ENCODE measurements at regions not wholly inside any gene's neighbourhood (a gene's known extent, or its start where the extent isn't known, plus 50 kb on each side); places are given as distances from the start of the nearest gene placed in this dataset.

DNA sequence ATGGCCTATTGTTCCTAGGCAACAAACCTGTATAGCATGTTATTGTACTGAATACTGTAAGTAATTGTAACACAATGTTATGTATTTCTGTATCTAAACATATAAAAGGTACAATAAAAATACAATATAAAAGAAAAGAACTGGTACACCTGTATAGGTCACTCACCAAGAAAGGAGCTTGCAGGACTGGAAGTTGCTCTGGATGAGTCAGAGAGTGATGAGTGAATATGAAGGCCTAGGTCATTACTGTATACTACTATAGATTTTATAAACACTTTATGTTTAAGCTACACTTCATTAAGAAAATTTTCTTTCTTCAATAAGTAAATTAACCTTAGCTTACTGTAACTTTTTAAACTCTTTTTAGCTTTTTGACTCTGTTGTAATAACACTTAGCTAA is 559.9 kb downstream of the PLPP3 start:
- H3K4me1 ChIP-seq (ENCODE audit: insufficient read depth, low read length): no peaks in the 10 kb centered on the region
- H4K91ac ChIP-seq (ENCODE audit: insufficient read length, low read depth, low read length): no peak overlapping the region
- TF ChIP-seq, protein P1, sequence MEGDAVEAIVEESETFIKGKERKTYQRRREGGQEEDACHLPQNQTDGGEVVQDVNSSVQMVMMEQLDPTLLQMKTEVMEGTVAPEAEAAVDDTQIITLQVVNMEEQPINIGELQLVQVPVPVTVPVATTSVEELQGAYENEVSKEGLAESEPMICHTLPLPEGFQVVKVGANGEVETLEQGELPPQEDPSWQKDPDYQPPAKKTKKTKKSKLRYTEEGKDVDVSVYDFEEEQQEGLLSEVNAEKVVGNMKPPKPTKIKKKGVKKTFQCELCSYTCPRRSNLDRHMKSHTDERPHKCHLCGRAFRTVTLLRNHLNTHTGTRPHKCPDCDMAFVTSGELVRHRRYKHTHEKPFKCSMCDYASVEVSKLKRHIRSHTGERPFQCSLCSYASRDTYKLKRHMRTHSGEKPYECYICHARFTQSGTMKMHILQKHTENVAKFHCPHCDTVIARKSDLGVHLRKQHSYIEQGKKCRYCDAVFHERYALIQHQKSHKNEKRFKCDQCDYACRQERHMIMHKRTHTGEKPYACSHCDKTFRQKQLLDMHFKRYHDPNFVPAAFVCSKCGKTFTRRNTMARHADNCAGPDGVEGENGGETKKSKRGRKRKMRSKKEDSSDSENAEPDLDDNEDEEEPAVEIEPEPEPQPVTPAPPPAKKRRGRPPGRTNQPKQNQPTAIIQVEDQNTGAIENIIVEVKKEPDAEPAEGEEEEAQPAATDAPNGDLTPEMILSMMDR (conservative IDR thresholded peaks at IDR 0.05): no peak
- H2AFZ ChIP-seq (ENCODE audit: low read length): no peak overlapping the region
- no peak overlapping the region for H2BK20ac ChIP-seq (ENCODE audit: low read depth, low read length, poor library complexity, severe bottlenecking)
- H3K9me3 ChIP-seq (ENCODE audit: control insufficient read depth, low read depth, low read length): no peaks in the 10 kb centered on the region
- no peak overlapping the region for H2BK15ac ChIP-seq (ENCODE audit: low read depth, low read length)
- Mint-ChIP-seq H3K4me1 (no peaks in the 10 kb centered on the region), H3K27ac (no peak overlapping the region), H3K36me3 (ENCODE audit: insufficient read depth in 1 of 3, low read depth in 3 of 3) (peaks cover 0 to 5% (median 0%) of the 10 kb centered on the region in 3 experiments; a peak in 3 of 7 replicates), H3K4me3 (no peak overlapping the region), H3K27me3 (ENCODE audit: low read depth) (no peaks in the 10 kb centered on the region), H3K9me3 (peaks cover 6 to 10% of the 10 kb centered on the region in 2 experiments; a peak in 4 of 5 replicates)
- H3T11ph ChIP-seq (ENCODE audit: low read length): no peak overlapping the region
- H4K20me1 ChIP-seq (ENCODE audit: control insufficient read depth, insufficient read depth, insufficient read length): no peaks in the 10 kb centered on the region
- H3K79me1 ChIP-seq (ENCODE audit: insufficient read depth, low read depth, low read length, poor library complexity, severe bottlenecking): no peaks in the 10 kb centered on the region
- H3K4me2 ChIP-seq (ENCODE audit: insufficient read depth, insufficient read length, low read length): no peak overlapping the region
- H3K79me2 ChIP-seq (ENCODE audit: insufficient read depth, low read length): no peaks in the 10 kb centered on the region
- no peak overlapping the region for H3K4ac ChIP-seq (ENCODE audit: low read depth, low read length)
- no peak overlapping the region for H3K14ac ChIP-seq (ENCODE audit: insufficient read depth, low read length)
- H2BK12ac ChIP-seq (ENCODE audit: insufficient read length, low read depth, low read length): no peak overlapping the region
- no peak overlapping the region for H3K56ac ChIP-seq (ENCODE audit: insufficient read length, low read depth, low read length)
- no peak overlapping the region for H4K5ac ChIP-seq (ENCODE audit: insufficient read length, low read depth, low read length)
- H3K27me3 ChIP-seq (ENCODE audit: insufficient read depth, low read length): no peaks in the 10 kb centered on the region
- H3K18ac ChIP-seq (ENCODE audit: insufficient read length, low read depth, low read length): no peak overlapping the region
- no peak overlapping the region for H3K27ac ChIP-seq (ENCODE audit: insufficient read length, low read depth, low read length)
- H2AK5ac ChIP-seq (ENCODE audit: insufficient read length, low read length): no peak overlapping the region
- no peak overlapping the region for H3K23ac ChIP-seq (ENCODE audit: insufficient read length, low read depth, low read length)
- no peak overlapping the region for H2BK5ac ChIP-seq (ENCODE audit: insufficient read length, low read length)
- no peaks in the 10 kb centered on the region for H3K23me2 ChIP-seq (ENCODE audit: insufficient read length, low read depth, low read length, poor library complexity, severe bottlenecking)
- DNase-seq: no peak
- no peak overlapping the region for H4K8ac ChIP-seq (replicated peaks; ENCODE audit: insufficient read length, low read depth, low read length)
- H2BK120ac ChIP-seq (ENCODE audit: low read depth, low read length, poor library complexity, severe bottlenecking): no peak overlapping the region
- H3K9ac ChIP-seq (ENCODE audit: extremely low read depth, insufficient read length, low read length): no peak overlapping the region

All from H9 (cell line).